KBM-7 (cell line): ENCODE measurements at regions not wholly inside any gene's neighbourhood (a gene's known extent, or its start where the extent isn't known, plus 50 kb on each side); places are given as distances from the start of the nearest gene placed in this dataset.
"Not testable (repeated sequence)": the region's sequence is repeated elsewhere in the genome, so short reads cannot be mapped to it uniquely, and the experiment has no call there.

Experiments used
- DNase-seq: peaks from one replicate; pipeline ENCODE4 v3.0.0-alpha.2; 2015
- in situ Hi-C: fragments of 300-500 bp; cut with MboI; formaldehyde crosslinking; loops from 2 replicates; pipeline ENCODE4 v1.14.3; 2020; ENCODE audit warnings: low sequenced_read_pairs, low pct_unique_long_range_greater_than_20kb, mixed read lengths

- in situ Hi-C loops, result no loop called here
- peak; percentile 3 for DNase-seq
Observed at GRCh38 chr5:173397516-173397915, 69.3 kb upstream of the STC2 start.

DNA sequence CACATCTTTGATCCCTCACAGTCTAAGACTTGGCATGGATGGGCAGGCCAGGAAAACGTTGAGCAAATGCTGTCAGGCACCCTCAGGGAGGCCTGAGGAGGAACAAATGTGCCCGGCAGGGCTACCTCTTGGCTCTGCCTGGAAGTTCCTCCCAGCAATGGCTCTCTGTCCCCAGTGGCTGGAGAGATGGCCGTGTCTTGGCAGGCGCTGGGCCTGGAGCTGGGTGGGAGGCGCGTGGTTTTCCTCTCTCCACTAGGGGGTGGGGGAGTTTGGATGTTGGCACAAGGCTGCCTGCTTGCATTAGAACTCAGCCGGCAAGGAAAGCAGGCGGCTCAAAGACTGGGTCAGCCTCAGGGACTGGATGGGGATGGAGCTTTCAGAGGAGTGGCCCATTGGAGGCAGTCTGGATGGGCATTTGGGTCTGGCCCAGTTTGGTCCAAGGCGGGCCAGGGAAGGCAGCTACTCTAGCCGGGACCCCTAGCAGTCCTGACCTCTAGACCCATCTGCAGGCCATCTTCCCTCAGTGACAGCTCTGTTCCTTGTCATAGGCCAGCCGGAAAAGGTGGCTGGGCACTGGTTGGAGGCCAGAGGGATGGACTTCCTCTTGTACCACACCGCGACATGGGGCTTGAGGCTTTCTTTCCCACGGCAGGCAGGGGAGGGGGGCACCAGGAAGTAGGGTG is 68.2 kb upstream of the STC2 start:
- in situ Hi-C loops, result no loop called here
- DNase-seq, result no peak

- in situ Hi-C loops, result no loop called here
- no peak for DNase-seq
Observed at GRCh38 chr5:173395933-173396308, 67.7 kb upstream of the STC2 start.

DNA sequence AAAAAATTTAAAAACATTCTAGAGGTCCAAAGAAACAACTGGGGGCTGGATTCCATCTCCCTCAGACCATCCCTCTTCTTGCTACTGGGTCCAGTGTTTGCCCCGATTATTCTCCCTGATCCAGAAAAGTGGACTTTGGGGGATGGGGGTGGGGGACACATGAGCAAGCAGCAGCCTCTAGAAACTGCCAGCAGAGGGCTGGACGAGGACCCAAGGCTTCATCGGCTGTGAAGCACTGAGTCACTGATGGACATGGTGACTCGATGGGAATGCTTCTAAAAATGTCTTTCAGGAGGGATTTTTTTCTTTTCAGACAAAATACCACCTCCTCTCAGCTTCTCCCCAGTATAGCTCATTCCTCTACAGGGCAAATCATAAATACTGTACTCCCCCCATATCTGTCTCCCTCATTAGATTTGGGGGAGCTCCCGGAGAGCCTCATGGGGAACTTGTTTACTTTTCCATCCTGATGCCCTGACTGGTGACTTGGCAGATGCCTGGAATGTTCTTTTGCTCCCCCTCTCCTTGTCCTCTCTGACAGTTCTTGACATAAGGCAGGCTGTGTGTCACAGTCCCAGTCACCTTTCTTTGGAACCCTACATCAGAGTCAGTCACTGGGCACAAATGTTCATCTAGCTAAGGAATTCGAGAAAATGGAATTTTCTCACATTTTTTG is 67.2 kb upstream of the STC2 start:
- in situ Hi-C loops, result no loop called here
- DNase-seq, result no peak

GRCh38 chr5:173394701-173395100 is 66.5 kb upstream of the STC2 start:
- DNase-seq, result no peak
- in situ Hi-C loops, result no loop called here

GRCh38 chr5:173392172-173392571 is 64.0 kb upstream of the STC2 start:
- DNase-seq, result no peak
- in situ Hi-C loops, result no loop called here

DNA sequence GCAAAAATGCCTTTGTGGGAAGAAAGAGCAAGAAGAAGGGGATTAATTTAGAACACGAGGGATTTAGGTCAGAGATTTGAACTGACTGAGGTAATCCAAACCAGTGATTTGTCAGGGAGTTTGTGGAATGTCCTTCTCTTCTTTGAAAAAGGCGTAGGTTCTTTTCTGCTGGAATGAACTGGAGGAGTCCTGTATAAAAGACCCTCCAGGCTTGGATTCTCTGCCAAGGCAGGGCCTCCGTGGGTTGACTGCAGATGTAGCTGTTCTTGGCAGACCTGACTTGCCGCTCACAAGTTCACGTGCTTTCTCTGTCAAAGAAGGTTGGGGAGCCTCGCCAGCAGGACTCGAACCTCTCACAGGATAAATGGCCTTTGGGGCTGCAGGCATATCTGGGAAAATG is 62.8 kb upstream of the STC2 start:
- DNase-seq, result no peak
- in situ Hi-C loops, result no loop called here

GRCh38 chr5:173387293-173387692 is 59.1 kb upstream of the STC2 start:
- in situ Hi-C loops, DNase-seq: not testable (repeated sequence)

GRCh38 chr5:173385832-173386360 is 57.7 kb upstream of the STC2 start:
- in situ Hi-C loops, result no loop called here

DNA sequence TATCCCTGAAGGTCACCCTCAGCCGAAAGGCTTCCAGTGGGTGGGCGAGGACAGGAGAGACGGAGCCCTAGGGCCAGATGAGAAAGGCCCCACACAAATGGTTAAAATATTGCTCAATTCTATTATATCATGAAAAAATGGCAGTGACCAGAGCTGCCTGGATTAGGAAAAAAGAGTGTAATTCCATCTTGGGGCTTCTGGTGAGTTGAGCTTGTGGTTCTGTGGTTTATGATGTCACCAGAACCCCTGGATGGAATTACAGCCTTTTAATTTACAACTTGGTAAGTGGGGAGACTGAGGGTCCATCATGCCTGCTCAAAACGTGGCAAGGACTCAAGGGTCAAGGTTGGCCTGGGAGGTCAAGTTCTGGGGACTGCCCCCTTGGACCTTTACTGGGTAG is 55.5 kb upstream of the STC2 start:
- in situ Hi-C loops, result no loop called here

More at GRCh38 chr5:173385832-173386360, 57.7 kb upstream of the STC2 start:
- no peak for DNase-seq

GRCh38 chr5:173378727-173379126 is 50.5 kb upstream of the STC2 start:
- no peak for DNase-seq
- in situ Hi-C loops, result no loop called here

More for the DNA sequence above, 55.5 kb upstream of the STC2 start:
- DNase-seq, result no peak
